ENCODE measurements at regions not wholly inside any gene's neighbourhood (a gene's known extent, or its start where the extent isn't known, plus 50 kb on each side); places are given as distances from the start of the nearest gene placed in this dataset.
A peak's percentile ranks its signal among the peaks of the same experiment; 100 is the strongest.

- Histone ChIP-seq H3K79me2 (ENCODE audit: control insufficient read depth in 1 of 2, insufficient read depth in 2 of 2, low read length in 2 of 2) (no peaks in the 10 kb centered on the region), H2BK5ac (ENCODE audit: low read depth, low read length) (peak overlapping the region; percentile 63; the same call in 1 of the 2 replicates), H3K56ac (replicated peaks; ENCODE audit: insufficient read length, low read depth, low read length) (no peak overlapping the region), H3K27ac (ENCODE audit: low read depth, low read length) (no peak overlapping the region), H4K8ac (ENCODE audit: extremely low read depth, insufficient read depth, low read length) (no peak overlapping the region), H4K5ac (ENCODE audit: insufficient read length, low read depth, low read length) (no peak overlapping the region), H3K9me3 (ENCODE audit: insufficient read depth in 2 of 2, low read depth in 1 of 2, low read length in 1 of 2) (no peaks in the 10 kb centered on the region; a peak in 1 of 4 replicates), H3K23me2 (ENCODE audit: low read depth, low read length) (no peaks in the 10 kb centered on the region), H3K27me3 (replicated peaks in 1 of 4; ENCODE audit: control insufficient read depth in 3 of 4, extremely low read depth in 1 of 4, insufficient read depth in 3 of 4, low read length in 3 of 4) (no peaks in the 10 kb centered on the region), H3K4me3 (ENCODE audit: extremely low read depth in 1 of 4, insufficient read depth in 2 of 4, low read depth in 3 of 4, low read length in 4 of 4) (peak overlapping the region in 1 of 4 experiments; percentile 20; a peak in 1 of 8 replicates), H2BK20ac (ENCODE audit: low read length) (no peak overlapping the region; the same call in 1 of the 2 replicates), H3K36me3 (ENCODE audit: control insufficient read depth in 2 of 4, insufficient read depth in 4 of 4, low read length in 3 of 4) (no peaks in the 10 kb centered on the region), H3K9ac (replicated peaks in 1 of 4; ENCODE audit: extremely low read depth in 1 of 4, low read depth in 3 of 4, low read length in 3 of 4) (no peak overlapping the region), H2BK15ac (ENCODE audit: low read length) (no peak overlapping the region), H3K18ac (ENCODE audit: extremely low read depth, low read length) (peak overlapping the region; percentile 90), H3K23ac (ENCODE audit: insufficient read length) (no peak overlapping the region), H2BK120ac (replicated peaks; ENCODE audit: low read depth, low read length) (peak overlapping the region; percentile 67), H4K91ac (replicated peaks; ENCODE audit: insufficient read length, low read length) (no peak overlapping the region), H3K4ac (replicated peaks; ENCODE audit: insufficient read length, low read depth, low read length) (peak overlapping the region; percentile 51), H2AK5ac (ENCODE audit: low read depth, low read length) (no peak overlapping the region), H2BK12ac (ENCODE audit: low read depth, low read length) (peak overlapping the region; percentile 77), H3K4me1 (replicated peaks in 1 of 4; ENCODE audit: control insufficient read depth in 3 of 4, insufficient read depth in 4 of 4, low read length in 3 of 4) (peaks cover 5 to 13% (median 9%) of the 10 kb centered on the region in 4 experiments), H2AFZ (ENCODE audit: low read length) (no peak overlapping the region), H3K79me1 (ENCODE audit: low read depth, low read length) (no peaks in the 10 kb centered on the region), H4K20me1 (replicated peaks in 1 of 2; ENCODE audit: control insufficient read depth in 1 of 2, insufficient read depth in 2 of 2, low read length in 2 of 2) (no peaks in the 10 kb centered on the region), H3K14ac (ENCODE audit: insufficient read length) (no peak overlapping the region), H3K4me2 (ENCODE audit: insufficient read depth in 1 of 2, low read depth in 2 of 2, low read length in 2 of 2) (peak overlapping the region; percentile 34 to 46; a peak in 3 of 4 replicates)
- CTCF ChIA-PET (ENCODE audit: partially characterized antibody) = no interaction called here
- peak in 1 of 2 experiments; percentile 44 for DNase-seq (ENCODE audit: low read depth in 1 of 2, low spot score in 2 of 2)
- WGBS, 2 experiments (ENCODE audit: extremely low coverage in 1 of 2, insufficient coverage in 1 of 2, insufficient read length in 1 of 2, insufficient replicate concordance in 2 of 2, low coverage in 1 of 2, low lambda C conversion rate in 2 of 2, missing lambda C conversion rate in 1 of 2) = 91% methylated on average over 1 of the region's 1 CpG; no CpG with 5 or more reads in 1 of the 2 experiments
- TF ChIP-seq ATF3 (IDR thresholded peaks at IDR 0.05; ENCODE audit: insufficient read depth, low read depth, low read length) (no peak), YY1 (IDR thresholded peaks at IDR 0.05; ENCODE audit: low read depth, low read length) (no peak)
- FAIRE-seq = peak; percentile 68
- POLR2A ChIA-PET (ENCODE audit: partially characterized antibody) = no interaction called here
Observed at GRCh38 chr3:20250786-20251185, 64.8 kb upstream of the SGO1 start.
